GM18498 (cell line): ENCODE measurements at regions not wholly inside any gene's neighbourhood (a gene's known extent, or its start where the extent isn't known, plus 50 kb on each side); places are given as distances from the start of the nearest gene placed in this dataset.

Experiments used
- ATAC-seq: cut with Tn5 transposase; IDR thresholded peaks from one replicate; pipeline ENCODE4 v1.9.1; 2021; ENCODE audit warnings: mild to moderate bottlenecking, moderate library complexity; ENCODE audit not compliant: unreplicated experiment

DNA sequence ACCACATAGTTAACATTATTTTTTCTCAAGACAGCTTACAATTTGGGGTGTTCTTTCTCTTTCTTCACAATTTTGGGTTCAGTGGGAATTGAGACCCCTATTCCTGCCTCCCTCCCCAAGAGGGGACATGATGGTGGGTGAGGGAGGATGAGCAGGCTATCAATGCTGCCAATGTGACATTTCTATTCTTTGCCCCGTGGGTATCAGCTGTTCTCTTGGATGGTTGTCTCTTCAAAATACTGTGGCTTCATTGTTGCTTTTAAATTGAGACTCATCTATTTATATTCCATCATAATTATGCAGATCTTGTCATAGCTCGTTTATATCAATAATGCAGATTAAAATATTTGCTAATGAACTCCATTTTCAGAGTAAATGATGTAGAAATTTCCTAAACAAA is 56.5 kb upstream of the ANO4 start:
- ATAC-seq, result no peak

- no peak for ATAC-seq
Measured at GRCh38 chr12:100741084-100741711, 53.4 kb upstream of the ANO4 start.

GRCh38 chr12:100743060-100743459 is 51.5 kb upstream of the ANO4 start:
- ATAC-seq, result no peak
